ENCODE measurements at regions not wholly inside any gene's neighbourhood (a gene's known extent, or its start where the extent isn't known, plus 50 kb on each side); places are given as distances from the start of the nearest gene placed in this dataset.

- DNase-seq (ENCODE audit: low read depth in 2 of 2) = no peak
Measured at GRCh38 chr2:228654707-228655106, 473.2 kb upstream of the SPHKAP start.

DNA sequence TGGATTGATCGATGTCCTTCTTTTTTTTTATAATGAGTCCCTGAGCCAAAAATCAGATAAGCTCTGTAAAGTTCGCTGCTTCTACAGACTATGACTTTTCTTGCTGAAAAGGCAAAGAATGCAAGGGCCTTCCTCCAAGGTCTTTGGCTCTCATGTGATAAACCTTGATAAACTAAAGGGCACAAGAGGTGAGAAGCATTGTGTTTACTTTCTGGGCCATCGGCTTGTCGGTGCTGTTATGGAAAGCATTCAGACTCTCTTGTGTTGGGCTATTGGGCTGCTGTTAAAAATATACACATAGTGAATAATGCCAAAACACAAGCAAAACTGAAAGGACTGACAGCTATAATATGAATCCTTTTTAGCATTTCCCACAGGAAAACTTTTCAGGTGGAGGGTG, 472.4 kb upstream of the SPHKAP start:
- no peak for DNase-seq (ENCODE audit: low read depth in 2 of 2)

DNA sequence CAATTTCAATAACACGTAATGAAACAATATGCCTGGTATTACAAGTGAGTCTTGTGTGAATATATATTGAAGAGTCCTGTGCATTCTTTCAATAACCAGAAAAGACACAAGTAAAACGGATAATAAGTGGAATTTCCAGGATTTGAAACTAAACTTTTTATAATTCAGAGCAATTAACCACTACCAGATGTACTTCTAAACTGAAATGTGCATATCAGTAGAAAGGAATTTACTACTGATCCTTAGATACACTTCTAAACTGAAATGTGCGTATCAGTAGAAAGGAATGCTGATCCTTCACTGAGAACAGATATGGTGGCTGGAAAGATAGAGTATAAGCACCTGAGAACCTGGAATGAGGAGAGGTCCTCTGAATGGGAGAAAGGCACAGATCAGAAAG, 470.9 kb upstream of the SPHKAP start:
- peak; percentile 46 to 53 for DNase-seq (ENCODE audit: low read depth in 2 of 2)

DNA sequence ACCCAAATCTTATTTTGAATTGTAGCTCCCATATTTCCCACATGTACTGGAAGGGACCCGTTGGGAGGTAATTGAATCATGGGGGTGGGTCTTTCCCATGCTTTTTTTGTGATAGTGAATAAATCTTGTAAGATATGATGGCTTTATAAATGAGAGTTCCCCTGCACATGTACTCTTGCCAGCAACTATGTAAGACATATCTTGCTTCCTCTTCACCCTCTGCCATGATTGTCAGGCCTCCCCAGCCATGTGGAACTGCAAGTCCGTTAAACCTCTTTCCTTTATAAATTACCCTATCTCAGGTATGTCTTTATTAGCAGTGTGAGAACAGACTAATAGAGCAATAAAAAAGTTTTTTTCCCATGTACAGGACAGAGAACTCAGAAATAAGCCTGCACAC, 468.4 kb upstream of the SPHKAP start:
- DNase-seq (ENCODE audit: low read depth in 2 of 2) = no peak

DNA sequence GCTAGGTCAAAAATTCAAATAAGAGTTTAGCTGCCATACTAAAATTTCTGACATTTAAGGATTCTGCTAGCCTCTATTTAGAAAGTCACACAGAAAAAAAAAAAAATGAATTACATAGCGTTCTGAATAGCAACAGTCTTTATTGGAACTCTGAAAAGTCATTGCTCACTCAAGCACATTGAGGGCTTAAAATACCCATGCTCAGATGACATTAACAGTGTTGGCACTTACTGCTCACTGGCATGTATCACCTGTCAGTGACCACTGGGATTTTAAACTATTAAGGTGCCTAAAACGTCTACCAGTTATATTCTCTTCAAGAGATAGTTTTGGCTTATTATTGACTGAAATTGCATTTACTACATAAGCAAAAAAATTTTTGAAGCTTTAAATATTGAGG, 468.0 kb upstream of the SPHKAP start:
- DNase-seq (ENCODE audit: low read depth in 2 of 2) = no peak

GRCh38 chr2:228648541-228648940, 467.1 kb upstream of the SPHKAP start:
- no peak for DNase-seq (ENCODE audit: low read depth in 2 of 2)

GRCh38 chr2:228646061-228646460, 464.6 kb upstream of the SPHKAP start:
- DNase-seq (ENCODE audit: low read depth in 2 of 2) = peak in 1 of 2 experiments; percentile 10

- no peak for DNase-seq (ENCODE audit: low read depth in 2 of 2)
Measured at GRCh38 chr2:228644199-228644598, 462.7 kb upstream of the SPHKAP start.

DNA sequence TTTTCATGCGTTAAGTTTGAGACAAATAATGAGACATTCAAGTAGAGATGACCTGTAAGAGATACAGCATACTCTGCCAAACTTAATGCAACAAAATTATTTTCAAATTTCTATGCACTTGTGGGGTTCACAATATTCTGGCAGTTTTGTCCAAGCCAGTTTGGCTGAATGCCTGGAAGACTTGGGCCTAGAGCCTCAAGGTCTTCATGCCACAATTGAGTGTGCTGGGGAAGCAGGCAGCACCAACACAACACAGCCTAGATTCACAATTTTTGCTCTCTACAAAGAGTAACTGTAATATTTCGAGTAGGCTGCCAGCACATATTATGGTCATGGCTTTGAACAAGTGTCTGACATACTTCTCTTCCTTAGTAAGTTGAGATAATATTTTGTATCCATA, 461.4 kb upstream of the SPHKAP start:
- DNase-seq (ENCODE audit: low read depth in 2 of 2) = no peak

DNA sequence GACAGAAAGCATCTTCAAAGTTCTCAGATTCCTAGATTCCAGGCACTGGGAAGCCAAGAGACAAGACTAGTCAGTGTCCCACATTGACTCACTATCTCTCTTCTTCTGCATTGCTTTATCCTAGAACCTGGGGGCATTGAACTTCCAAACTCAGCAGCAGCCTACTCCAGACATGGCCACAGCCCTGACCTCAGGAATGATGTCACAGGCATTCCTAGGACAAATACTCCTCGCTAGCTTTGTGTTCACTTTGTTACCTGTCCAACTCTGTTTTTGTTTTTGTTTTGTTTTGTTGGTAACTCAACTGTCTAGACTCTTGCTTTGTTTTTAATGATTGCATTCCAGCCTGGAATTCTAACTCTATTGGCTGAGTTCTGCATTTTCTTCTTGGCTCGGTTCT, 449.3 kb upstream of the SPHKAP start:
- no peak for DNase-seq (ENCODE audit: low read depth in 2 of 2)

DNA sequence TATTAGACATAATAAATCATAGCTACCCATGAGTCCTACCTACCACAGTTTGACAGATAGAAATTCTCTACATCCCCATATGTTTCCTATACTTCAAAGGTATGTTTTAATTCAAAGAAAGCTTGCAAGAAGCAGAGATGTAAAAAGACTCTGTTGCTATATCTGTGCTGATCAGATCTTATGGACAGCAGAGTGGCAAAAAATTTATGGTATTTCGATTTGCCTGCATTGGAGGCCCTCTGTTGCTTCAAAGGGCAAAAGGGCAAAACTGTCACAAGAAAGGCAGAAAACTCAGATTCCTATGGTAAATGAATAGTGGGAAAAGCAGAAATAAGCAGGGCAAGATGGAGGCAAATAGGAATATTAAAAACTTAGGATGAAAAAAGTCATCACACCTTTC, 447.8 kb upstream of the SPHKAP start:
- no peak for DNase-seq (ENCODE audit: low read depth in 2 of 2)

GRCh38 chr2:228628682-228629081, 447.2 kb upstream of the SPHKAP start:
- DNase-seq (ENCODE audit: low read depth in 2 of 2) = no peak

DNA sequence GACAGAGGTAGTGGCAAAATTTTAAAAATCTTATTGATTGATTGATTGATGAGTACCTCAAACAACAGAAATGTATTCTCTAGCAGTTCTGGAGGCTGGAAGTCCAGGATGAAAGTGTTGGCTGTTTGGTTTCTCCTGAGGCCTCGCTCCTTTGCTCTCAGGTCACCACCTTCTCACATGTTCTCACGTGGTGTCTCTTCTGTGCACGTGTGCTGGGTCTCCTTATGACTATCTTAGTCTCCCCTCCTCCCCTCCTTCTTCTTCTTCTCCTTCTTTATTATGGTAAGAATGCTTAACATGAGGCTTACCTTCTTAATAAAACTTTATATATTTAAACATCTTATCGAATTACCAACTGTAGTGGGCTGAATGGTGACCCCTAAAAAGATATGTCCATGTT, 446.0 kb upstream of the SPHKAP start:
- no peak for DNase-seq (ENCODE audit: low read depth in 2 of 2)

- DNase-seq (ENCODE audit: low read depth in 2 of 2) = no peak
Measured at GRCh38 chr2:228625481-228625880, 444.0 kb upstream of the SPHKAP start.

GRCh38 chr2:228624733-228625132, 443.2 kb upstream of the SPHKAP start:
- DNase-seq (ENCODE audit: low read depth in 2 of 2) = no peak

DNA sequence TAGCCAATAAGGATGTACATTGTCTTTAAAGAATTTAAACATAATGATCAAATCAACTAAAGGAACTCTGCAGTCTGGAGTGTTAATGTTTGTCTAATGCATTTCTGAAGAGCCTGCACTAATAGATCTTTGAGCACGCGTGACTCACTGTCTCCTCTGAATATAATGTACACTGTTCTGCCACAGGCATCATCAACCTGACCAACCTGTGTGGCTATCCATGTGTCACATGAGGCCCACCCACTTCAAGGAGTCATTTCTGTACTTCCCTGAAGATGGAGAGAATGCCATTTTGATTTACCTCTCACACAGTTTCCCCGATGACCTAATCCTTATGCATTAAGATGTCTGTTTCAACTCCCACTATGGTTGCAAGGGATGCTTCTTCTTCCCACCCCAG, 434.0 kb upstream of the SPHKAP start:
- DNase-seq (ENCODE audit: low read depth in 2 of 2) = no peak

- no peak for DNase-seq (ENCODE audit: low read depth in 2 of 2)
Measured at GRCh38 chr2:228614741-228615140, 433.3 kb upstream of the SPHKAP start.

- DNase-seq (ENCODE audit: low read depth in 2 of 2) = peak; percentile 67 to 69
Measured at GRCh38 chr2:228613133-228613850, 431.8 kb upstream of the SPHKAP start.

GRCh38 chr2:228611171-228611570, 429.7 kb upstream of the SPHKAP start:
- DNase-seq (ENCODE audit: low read depth in 2 of 2) = no peak

GRCh38 chr2:228602288-228602687, 420.8 kb upstream of the SPHKAP start:
- peak; percentile 54 to 59 for DNase-seq (ENCODE audit: low read depth in 2 of 2)

GRCh38 chr2:228600265-228600664, 418.8 kb upstream of the SPHKAP start:
- DNase-seq (ENCODE audit: low read depth in 2 of 2) = peak; percentile 87 to 90

DNA sequence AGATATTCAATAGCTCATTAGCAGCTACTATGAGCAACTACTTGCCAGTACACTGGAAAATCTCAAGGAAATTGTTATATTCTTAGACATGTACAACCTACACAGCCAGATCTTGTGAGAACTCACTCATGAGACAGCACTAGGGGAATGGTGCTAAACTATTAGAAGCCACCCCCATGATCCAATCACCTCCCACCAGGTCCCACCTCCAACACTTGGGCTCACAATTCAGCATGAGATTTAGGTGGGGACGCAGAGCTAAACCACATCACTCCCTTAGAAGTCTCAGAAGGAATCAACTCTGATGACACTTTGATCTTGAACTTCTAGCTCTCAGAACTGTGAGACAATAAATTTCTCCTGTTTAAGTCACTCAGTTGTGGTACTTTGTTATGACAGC, 418.3 kb upstream of the SPHKAP start:
- no peak for DNase-seq (ENCODE audit: low read depth in 2 of 2)

- no peak for DNase-seq (ENCODE audit: low read depth in 2 of 2)
Measured at GRCh38 chr2:228599297-228599696, 417.8 kb upstream of the SPHKAP start.

DNA sequence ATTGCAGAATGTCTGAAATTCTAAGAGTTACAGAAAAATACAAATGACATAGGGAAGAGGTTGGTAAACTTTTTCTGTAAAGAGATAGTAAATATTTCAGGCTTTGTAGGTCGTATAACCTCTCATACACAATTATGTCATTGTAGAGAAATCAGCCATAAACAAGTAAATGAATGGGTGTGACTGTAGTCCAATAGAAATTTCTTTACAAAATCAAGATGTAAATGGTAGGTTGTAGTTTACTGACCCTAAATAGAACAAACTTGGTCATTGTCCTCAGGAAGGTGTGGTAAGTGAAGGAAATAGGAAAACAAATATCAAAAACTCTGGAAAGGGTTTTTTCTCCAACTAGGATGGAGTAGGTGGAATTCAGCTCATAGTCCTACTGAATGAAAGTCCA, 415.5 kb upstream of the SPHKAP start:
- no peak for DNase-seq (ENCODE audit: low read depth in 2 of 2)
